ENCODE measurements at regions not wholly inside any gene's neighbourhood (a gene's known extent, or its start where the extent isn't known, plus 50 kb on each side); places are given as distances from the start of the nearest gene placed in this dataset.

DNA sequence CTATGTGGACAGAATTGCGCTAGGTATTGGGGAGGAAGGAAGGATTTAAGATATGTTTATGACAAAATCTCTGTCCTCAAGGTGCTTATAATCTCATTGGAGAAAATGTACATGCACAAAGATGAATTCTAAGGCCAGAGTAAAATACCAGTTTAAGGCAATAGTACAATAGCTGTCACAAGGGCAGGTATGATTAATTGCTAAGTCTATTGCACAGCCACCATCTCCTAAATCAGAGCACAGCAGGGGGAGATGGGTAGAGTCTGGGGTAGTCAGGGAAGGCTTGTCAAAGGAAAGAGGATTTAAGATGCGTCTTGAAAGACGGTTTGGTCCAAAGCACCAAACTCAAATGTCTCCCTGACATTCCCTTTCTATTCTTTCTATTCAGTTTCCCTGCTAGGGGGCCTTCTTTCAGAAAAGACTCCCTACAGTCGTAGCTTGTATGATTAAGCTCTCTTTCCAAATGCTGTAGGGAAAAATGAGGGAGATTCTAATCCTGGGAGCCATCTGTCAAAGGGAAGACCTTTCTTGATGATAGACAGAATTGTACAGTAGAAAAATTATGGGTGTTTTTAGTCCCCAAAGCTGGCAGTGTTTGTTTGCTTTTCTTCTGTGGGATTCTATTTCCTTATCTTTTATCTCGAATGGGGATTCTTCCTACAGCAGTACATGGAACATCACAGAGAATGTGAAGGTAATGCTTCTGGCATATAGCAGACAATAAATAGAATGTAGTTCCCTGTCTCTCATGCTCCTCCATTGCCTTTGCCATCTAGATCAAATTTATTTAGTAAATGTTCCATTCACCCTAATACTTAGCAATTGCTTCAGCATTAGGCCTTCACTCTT lies 107.6 kb upstream of the NFIA start:
- TF ChIP-seq, protein P1, sequence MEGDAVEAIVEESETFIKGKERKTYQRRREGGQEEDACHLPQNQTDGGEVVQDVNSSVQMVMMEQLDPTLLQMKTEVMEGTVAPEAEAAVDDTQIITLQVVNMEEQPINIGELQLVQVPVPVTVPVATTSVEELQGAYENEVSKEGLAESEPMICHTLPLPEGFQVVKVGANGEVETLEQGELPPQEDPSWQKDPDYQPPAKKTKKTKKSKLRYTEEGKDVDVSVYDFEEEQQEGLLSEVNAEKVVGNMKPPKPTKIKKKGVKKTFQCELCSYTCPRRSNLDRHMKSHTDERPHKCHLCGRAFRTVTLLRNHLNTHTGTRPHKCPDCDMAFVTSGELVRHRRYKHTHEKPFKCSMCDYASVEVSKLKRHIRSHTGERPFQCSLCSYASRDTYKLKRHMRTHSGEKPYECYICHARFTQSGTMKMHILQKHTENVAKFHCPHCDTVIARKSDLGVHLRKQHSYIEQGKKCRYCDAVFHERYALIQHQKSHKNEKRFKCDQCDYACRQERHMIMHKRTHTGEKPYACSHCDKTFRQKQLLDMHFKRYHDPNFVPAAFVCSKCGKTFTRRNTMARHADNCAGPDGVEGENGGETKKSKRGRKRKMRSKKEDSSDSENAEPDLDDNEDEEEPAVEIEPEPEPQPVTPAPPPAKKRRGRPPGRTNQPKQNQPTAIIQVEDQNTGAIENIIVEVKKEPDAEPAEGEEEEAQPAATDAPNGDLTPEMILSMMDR (IDR thresholded peaks at IDR 0.05) = no peak
- no peak for TF ChIP-seq POLR2A (IDR thresholded peaks at IDR 0.05)

Measured in breast epithelium (tissue), 3 donors.